SW 1271 (cell line): ENCODE measurements at regions not wholly inside any gene's neighbourhood (a gene's known extent, or its start where the extent isn't known, plus 50 kb on each side); places are given as distances from the start of the nearest gene placed in this dataset.
"Not testable (repeated sequence)": the region's sequence is repeated elsewhere in the genome, so short reads cannot be mapped to it uniquely, and the experiment has no call there.

Source experiments
- DNase-seq, 2 experiments: peaks; one replicate each; lab custom pipeline; 2025; lab: John Stamatoyannopoulos, UW

- not testable (repeated sequence) for DNase-seq
Measured at GRCh38 chr5:44756097-44756496, 52.6 kb upstream of the MRPS30 start.

- DNase-seq = no peak
Measured at GRCh38 chr5:44747396-44747795, 61.4 kb upstream of the MRPS30 start.

DNA sequence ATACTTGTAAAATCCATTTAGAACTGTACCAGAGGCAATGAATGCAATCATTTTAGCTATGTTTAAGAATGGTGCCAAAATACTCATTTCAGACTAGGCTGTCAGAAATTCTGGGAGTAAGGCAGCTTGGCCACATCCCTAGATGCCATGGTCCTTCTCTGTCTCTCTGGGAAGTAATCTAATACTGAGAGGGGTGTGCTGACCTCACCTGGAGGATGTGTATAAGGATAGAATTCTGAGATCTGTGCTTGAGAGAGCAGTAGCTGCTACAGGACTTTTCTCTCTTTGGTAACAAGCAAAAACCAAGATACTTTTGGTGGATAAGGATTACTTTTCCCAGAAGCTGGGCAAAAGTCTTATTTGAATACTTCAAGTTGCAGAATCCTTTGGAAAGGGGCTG lies 68.1 kb upstream of the MRPS30 start:
- no peak for DNase-seq

DNA sequence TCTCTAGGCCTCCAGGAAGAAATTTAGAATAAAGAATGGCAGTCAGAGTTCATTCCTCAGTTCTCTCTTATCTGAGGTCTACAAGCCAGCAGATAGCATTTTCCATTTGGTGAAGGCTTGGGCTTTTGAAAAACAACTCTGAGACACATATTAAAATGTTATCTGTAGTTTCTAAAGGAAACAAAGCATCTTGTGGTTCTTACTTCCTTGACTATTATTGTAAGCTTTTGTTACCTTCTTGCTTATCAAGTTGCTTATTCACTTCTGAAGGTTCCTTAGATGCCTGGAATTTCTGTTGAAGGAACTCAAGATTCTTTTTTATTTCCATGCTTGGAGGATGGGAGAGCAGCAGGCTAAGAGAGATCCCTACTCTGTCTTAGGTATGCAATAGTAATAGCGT lies 79.2 kb upstream of the MRPS30 start:
- no peak for DNase-seq

DNA sequence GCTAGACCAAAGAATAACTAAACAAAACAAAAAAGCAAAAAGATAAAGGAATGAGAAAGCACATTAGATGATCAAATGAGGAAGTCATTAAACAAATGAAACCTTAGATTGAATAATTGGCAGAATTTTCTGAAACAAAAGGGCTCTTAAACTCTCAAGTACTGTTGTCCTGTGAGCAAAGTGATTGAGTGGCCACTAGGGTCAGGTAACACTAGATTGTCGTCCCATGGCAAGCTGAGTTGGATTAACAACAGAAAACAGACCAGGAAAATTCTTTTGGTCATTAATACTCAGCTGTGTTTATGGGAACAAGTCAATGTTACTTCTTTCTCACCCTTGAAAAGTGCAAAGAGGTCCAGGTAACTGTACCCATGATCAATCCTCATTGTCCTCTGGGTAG lies 81.6 kb upstream of the MRPS30 start:
- no peak for DNase-seq

GRCh38 chr5:44719856-44720255 lies 88.9 kb upstream of the MRPS30 start:
- DNase-seq = no peak

DNA sequence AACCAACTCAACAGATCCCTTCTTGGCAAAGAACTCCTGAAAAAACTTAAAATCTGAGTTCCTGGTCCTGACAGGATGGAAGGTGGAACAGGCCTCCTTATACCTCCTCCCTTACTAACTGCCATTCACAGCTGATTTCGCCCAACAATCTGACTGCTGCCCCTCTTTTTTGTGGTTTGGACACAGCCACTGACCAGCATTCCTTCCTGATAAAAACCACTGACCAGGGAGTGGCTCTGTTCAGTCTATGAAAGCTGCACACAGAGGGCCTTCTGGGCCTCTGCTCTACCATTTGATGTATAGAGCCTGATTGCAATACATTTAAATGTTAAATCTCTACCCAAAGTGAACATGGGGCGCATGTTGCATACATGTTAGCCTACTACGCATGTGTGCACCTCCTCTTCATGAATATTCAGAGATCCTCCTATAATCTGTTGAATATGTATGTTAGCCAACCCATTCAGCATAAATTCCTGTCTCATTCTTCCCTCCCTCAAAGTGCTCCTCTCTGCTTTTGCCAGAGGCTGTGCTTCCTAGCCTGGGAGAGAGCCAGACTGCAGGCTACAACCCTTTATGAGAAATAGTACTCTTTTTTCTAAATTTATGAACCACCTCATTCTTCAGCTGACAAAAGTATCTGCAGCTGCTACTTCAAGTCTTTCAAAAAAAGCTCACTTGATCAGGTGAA lies 93.7 kb upstream of the MRPS30 start:
- DNase-seq = no peak

GRCh38 chr5:44713446-44713845 lies 95.3 kb upstream of the MRPS30 start:
- DNase-seq = no peak

DNA sequence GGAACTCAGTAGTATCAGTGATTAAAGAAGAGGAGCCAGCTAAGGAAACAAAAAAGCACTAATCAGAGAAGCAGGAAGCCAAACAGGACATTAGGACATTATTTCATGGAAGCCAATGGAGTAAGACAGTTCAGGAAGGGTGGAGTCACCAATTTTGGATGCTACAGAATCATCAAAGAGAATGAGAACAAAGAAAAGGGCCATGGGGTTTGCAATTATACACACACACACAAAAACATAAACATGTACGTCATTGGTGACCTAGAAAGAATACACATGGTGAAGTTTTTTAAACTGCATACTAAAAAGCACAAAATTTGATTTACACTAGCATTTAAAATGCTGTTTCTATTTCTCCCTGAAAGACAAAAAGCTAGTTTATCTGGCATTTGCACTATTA lies 96.8 kb upstream of the MRPS30 start:
- no peak for DNase-seq

GRCh38 chr5:44708602-44709001 lies 100.1 kb upstream of the MRPS30 start:
- no peak for DNase-seq

- DNase-seq = no peak
Measured at GRCh38 chr5:44707721-44708120, 101.0 kb upstream of the MRPS30 start.

GRCh38 chr5:44697025-44697424 lies 111.7 kb upstream of the MRPS30 start:
- no peak for DNase-seq

- DNase-seq = no peak
Measured at GRCh38 chr5:44695259-44695658, 113.5 kb upstream of the MRPS30 start.

DNA sequence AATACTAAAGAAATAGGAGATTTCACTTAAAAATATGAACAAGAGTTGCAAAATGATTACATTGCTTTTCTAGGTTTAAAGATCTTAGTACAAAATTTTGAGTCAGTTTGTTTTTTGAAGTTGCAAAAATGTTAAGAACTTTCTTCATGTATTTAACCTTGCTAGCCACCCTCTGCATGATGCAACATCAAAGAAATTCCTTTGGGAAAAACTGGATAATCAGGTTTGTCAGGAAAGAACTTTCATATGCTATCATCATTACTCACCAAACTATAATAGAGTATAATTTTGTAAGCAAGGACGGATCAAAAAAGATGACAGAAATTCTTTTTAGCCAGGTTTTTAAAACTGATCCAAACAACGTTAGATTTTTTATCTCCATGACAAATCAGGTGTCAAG lies 116.9 kb upstream of the MRPS30 start:
- no peak for DNase-seq

DNA sequence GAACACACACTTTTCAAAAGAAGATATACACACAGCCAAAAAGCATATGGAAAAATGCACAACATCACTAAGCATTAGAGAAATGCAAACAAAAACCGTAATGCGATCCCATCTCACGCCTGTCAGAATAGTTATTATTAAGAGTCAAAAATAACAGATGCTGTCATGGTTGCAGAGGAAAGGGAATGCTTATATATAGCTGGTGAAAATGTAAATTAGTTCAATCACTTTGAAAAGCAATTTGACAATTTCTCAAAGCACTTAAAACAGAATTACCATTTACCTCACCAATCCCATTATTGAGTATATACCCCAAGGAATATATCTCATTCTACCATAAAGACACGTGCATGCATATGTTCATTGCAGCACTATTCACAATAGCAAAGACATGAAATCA lies 126.8 kb upstream of the MRPS30 start:
- no peak for DNase-seq

DNA sequence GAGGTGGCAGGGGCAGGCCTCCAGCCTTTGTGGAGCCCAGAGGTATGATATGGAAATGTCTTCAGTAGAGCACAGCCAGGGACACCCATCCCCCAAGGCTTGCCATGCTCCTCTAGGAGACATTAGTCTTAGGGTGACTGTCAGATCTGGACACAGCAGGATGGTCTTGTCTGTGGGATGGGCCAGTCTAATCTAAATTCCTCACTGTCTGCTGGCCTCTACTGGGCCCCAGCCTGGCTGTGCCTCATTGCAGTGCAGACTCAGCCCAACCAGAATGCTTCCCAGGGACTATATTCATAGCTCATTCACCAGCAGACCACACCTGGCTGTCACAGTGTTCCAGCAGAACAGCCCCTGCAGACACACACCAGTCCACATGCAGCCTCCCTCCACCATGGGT lies 129.5 kb upstream of the MRPS30 start:
- DNase-seq = no peak

DNA sequence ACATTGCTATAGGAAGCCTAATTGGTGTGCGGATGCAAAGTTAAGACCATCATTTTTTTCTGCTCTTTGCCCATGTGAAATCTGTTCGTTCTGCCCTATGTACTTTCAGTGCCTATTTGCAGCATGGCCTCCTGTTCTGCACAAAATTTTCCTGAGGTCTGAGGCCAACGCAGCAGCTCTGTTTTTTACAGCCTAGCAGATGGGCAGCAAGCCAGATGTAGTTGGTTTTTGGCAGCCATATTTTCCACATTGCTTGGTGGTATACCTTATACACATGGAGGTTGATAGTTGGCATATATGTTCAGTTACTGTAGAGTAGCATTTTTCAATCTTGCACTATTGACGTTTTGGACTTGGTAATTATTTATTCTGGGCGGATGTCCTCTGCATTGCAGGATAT lies 133.5 kb upstream of the MRPS30 start:
- no peak for DNase-seq

DNA sequence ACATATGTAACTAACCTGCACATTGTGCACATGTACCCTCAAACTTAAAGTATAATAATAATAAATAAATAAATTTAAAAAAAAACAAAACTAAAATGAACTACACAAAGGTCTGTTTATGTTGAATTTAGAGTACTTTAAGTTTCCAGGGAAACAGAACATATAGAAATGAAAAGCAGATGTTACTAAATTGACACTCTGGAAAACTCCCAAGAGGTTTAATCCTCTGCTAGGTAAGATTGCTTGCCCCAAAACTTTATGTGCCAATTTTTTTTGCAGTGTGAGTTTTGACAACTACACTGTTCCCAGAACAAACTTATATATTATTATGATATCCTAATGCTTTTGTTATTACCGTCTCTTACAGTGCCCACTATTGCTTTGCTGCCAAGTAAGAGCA lies 134.3 kb upstream of the MRPS30 start:
- no peak for DNase-seq

DNA sequence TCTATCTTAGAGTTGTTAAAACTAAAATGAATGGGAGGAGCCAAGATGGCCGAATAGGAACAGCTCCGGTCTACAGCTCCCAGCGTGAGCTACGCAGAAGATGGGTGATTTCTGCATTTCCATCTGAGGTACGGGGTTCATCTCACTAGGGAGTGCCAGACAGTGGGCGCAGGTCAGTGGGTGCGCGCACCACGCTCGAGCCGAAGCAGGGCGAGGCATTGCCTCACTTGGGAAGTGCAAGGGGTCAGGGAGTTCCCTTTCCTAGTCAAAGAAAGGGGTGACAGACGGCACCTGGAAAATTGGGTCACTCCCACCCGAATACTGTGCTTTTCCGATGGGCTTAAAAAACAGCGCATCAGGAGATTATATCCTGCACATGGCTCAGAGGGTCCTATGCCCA lies 140.3 kb upstream of the MRPS30 start:
- DNase-seq = not testable (repeated sequence)

- DNase-seq = no peak
Measured at GRCh38 chr5:44665101-44665701, 143.5 kb upstream of the MRPS30 start.

GRCh38 chr5:44664711-44665100 lies 144.0 kb upstream of the MRPS30 start:
- no peak for DNase-seq

DNA sequence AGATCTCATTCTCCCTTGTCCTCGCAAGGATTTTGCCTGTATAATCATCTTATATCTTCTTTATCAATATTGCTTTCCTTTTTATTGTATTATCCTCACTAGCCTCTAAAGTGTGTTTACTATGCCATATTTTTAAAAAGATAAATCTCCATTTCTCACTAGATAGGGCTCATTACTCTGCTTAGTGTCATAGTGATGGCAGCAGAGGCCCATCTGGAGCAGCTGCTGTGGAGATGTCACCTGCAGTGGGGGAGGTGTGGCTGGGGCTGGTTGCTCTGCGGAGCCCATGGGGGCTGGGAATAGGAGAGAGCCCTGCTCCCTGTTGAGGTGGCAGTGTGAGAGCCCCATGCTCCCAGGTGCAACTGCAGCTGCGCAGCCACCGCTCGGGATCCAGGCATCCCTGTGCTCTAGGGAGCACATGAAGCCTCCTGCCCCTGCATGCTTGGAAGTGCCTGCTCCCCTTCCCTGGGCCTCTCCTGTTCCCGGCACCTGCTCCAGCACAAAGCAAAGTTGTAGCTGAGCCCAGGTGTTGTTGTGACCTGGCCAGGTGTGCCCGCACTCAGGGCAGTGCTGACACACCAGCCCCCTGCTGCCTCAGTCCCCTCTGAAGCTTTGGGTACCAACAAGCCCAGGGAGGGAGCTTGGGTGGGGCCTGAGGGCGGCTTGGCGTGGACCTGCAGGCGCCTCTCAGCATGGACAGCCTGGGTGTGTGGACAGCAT lies 144.6 kb upstream of the MRPS30 start:
- DNase-seq = no peak

GRCh38 chr5:44661851-44662250 lies 146.9 kb upstream of the MRPS30 start:
- DNase-seq = no peak

GRCh38 chr5:44660251-44660650 lies 148.5 kb upstream of the MRPS30 start:
- DNase-seq = no peak
